PC-3 (cell line): ENCODE measurements at regions not wholly inside any gene's neighbourhood (a gene's known extent, or its start where the extent isn't known, plus 50 kb on each side); places are given as distances from the start of the nearest gene placed in this dataset.

Experiments
- CTCF ChIP-seq: fragments of 300-600 bp; sonication (generic); conservative IDR thresholded peaks from 2 replicates; pipeline ENCODE4 v1.5.1; 2017; ENCODE audit warnings: antibody characterized with exemption, low read depth, mild to moderate bottlenecking, low read length
- EZH2 ChIP-seq: fragments of 300-600 bp; sonication (generic); IDR thresholded peaks from one replicate; pipeline ENCODE4 v1.6.1; 2017; ENCODE audit warnings: antibody characterized with exemption, mild to moderate bottlenecking, low read length; ENCODE audit not compliant: unreplicated experiment

GRCh38 chr1:193919827-193920226 is 733.4 kb upstream of the B3GALT2 start:
- no peak for TF ChIP-seq CTCF
- no peak for TF ChIP-seq EZH2
